Keratinocyte (primary cell): ENCODE measurements at regions not wholly inside any gene's neighbourhood (a gene's known extent, or its start where the extent isn't known, plus 50 kb on each side); places are given as distances from the start of the nearest gene placed in this dataset.

ENCODE experiments used
- DNase-seq: peaks from one replicate; pipeline ENCODE4 v3.0.0-alpha.2; 2011; ENCODE audit warnings: low read depth, missing footprints, low spot score
- FAIRE-seq: peaks from 2 replicates; lab custom pipeline; 2011; peaks lifted over from hg19 to GRCh38; lab: Jason Lieb, UNC
- H2AFZ ChIP-seq: 2 replicates; pipeline ENCODE4 v1.6.0; 2012; ENCODE audit warnings: low read length, control low read depth, inconsistent platforms; ENCODE audit not compliant: control insufficient read depth
- H3K27ac ChIP-seq: 2 replicates; pipeline ENCODE4 v1.5.1; 2011; ENCODE audit warnings: low read length; ENCODE audit not compliant: control insufficient read depth, insufficient read depth
- H3K27me3 ChIP-seq: 3 replicates; pipeline ENCODE4 v1.6.0; 2011; ENCODE audit warnings: low read length; ENCODE audit not compliant: control insufficient read depth, insufficient read depth; ENCODE audit errors: extremely low read depth
- H3K36me3 ChIP-seq, 2 experiments: 2 replicates in 1 of 2; 3 replicates in 1 of 2; pipeline ENCODE4 v1.5.1; 2011; ENCODE audit warnings: low read length in 2 of 2, mild to moderate bottlenecking in 1 of 2; ENCODE audit not compliant: control insufficient read depth in 2 of 2, insufficient read depth in 2 of 2; ENCODE audit errors: extremely low read depth in 1 of 2
- H3K4me1 ChIP-seq: 3 replicates; pipeline ENCODE4 v1.5.1; 2011; ENCODE audit warnings: low read length; ENCODE audit not compliant: control insufficient read depth, insufficient read depth; ENCODE audit errors: extremely low read depth
- H3K4me2 ChIP-seq: 3 replicates; pipeline ENCODE4 v1.6.0; 2011; ENCODE audit warnings: low read depth, low read length; ENCODE audit not compliant: control insufficient read depth, insufficient read depth; ENCODE audit errors: extremely low read depth
- H3K4me3 ChIP-seq, 3 experiments: fragments of 200-600 bp in 1 of 3; sonication (generic) in 1 of 3; 2 replicates in 2 of 3; 3 replicates in 1 of 3; pipeline ENCODE4 v1.5.1; 2011 to 2016; ENCODE audit warnings: low read length in 3 of 3, mild to moderate bottlenecking in 3 of 3, control low read depth in 2 of 3, inconsistent platforms in 1 of 3, low read depth in 1 of 3, mixed read lengths in 1 of 3, mixed run types in 1 of 3, moderate library complexity in 1 of 3; ENCODE audit not compliant: control insufficient read depth in 2 of 3, insufficient read depth in 2 of 3; ENCODE audit errors: extremely low read depth in 1 of 3
- H3K79me2 ChIP-seq: 2 replicates; pipeline ENCODE4 v1.6.0; 2012; ENCODE audit warnings: low read length; ENCODE audit not compliant: control insufficient read depth, insufficient read depth
- H3K9ac ChIP-seq: 3 replicates; pipeline ENCODE4 v1.6.0; 2011; ENCODE audit warnings: low read length; ENCODE audit not compliant: control insufficient read depth, insufficient read depth; ENCODE audit errors: extremely low read depth
- H3K9me1 ChIP-seq: 3 replicates; pipeline ENCODE4 v1.6.0; 2011; ENCODE audit warnings: low read length; ENCODE audit not compliant: control insufficient read depth, insufficient read depth; ENCODE audit errors: extremely low read depth
- H3K9me3 ChIP-seq: 2 replicates; pipeline ENCODE4 v1.5.1; 2012; ENCODE audit warnings: low read depth, low read length; ENCODE audit not compliant: control insufficient read depth
- H4K20me1 ChIP-seq: 3 replicates; pipeline ENCODE4 v1.6.0; 2011; ENCODE audit warnings: low read length; ENCODE audit not compliant: control insufficient read depth, insufficient read depth; ENCODE audit errors: extremely low read depth
- CTCF ChIP-seq, 3 experiments: IDR thresholded peaks in 1 of 3; conservative IDR thresholded peaks in 1 of 3; optimal IDR thresholded peaks in 1 of 3; 2 replicates in 2 of 3; 3 replicates in 1 of 3; pipeline versions ENCODE3 to v1.5.1; 2011; ENCODE audit warnings: low read length in 3 of 3, mild to moderate bottlenecking in 3 of 3, moderate library complexity in 2 of 3, control low read depth in 1 of 3, inconsistent platforms in 1 of 3; ENCODE audit not compliant: insufficient read depth in 2 of 3; ENCODE audit errors: extremely low read depth in 1 of 3
- EZH2 ChIP-seq: IDR thresholded peaks from one replicate; pipeline ENCODE4 v1.6.1; 2012; ENCODE audit warnings: inconsistent platforms, mild to moderate bottlenecking, low read length, moderate library complexity
- dilution Hi-C: fragments of 300-500 bp; cut with MboI; formaldehyde crosslinking; loops from one replicate; pipeline ENCODE4 v1.7.0; 2020; ENCODE audit warnings: low sequenced_read_pairs; ENCODE audit not compliant: extremely low pct_ligation_motif_present

- Histone ChIP-seq H3K9ac (no peak overlapping the region), H3K36me3 (no peaks in the 10 kb centered on the region), H4K20me1 (no peaks in the 10 kb centered on the region), H3K9me1 (no peaks in the 10 kb centered on the region), H2AFZ (no peak overlapping the region), H3K4me1 (no peaks in the 10 kb centered on the region), H3K27me3 (no peaks in the 10 kb centered on the region), H3K27ac (no peak overlapping the region), H3K4me2 (no peak overlapping the region), H3K4me3 (no peak overlapping the region), H3K9me3 (no peaks in the 10 kb centered on the region), H3K79me2 (no peaks in the 10 kb centered on the region)
- no peak for TF ChIP-seq CTCF (optimal IDR thresholded peaks at IDR 0.05 in 1 of 3, IDR thresholded peaks at IDR 0.05 in 1 of 3, conservative IDR thresholded peaks at IDR 0.05 in 1 of 3; ENCODE audit: extremely low read depth in 1 of 3, insufficient read depth in 2 of 3, low read length in 3 of 3)
- TF ChIP-seq EZH2, result no peak
- dilution Hi-C loops, result no loop called here
- DNase-seq, result no peak
- no peak for FAIRE-seq
These were observed 390.0 kb upstream of the CADM1 start for GRCh38 chr11:115894176-115894575.

GRCh38 chr11:115893461-115894099 lies 389.4 kb upstream of the CADM1 start:
- Histone ChIP-seq H3K9me3 (no peaks in the 10 kb centered on the region), H2AFZ (no peak overlapping the region), H3K27ac (no peak overlapping the region), H3K9ac (no peak overlapping the region), H4K20me1 (no peaks in the 10 kb centered on the region), H3K9me1 (no peaks in the 10 kb centered on the region), H3K4me2 (no peak overlapping the region), H3K36me3 (no peaks in the 10 kb centered on the region), H3K27me3 (no peaks in the 10 kb centered on the region), H3K4me1 (no peaks in the 10 kb centered on the region), H3K79me2 (no peaks in the 10 kb centered on the region), H3K4me3 (no peak overlapping the region)
- DNase-seq (no peak), FAIRE-seq (no peak)
- dilution Hi-C loops, result no loop called here
- TF ChIP-seq EZH2 (no peak), CTCF (optimal IDR thresholded peaks at IDR 0.05 in 1 of 3, IDR thresholded peaks at IDR 0.05 in 1 of 3, conservative IDR thresholded peaks at IDR 0.05 in 1 of 3; ENCODE audit: extremely low read depth in 1 of 3, insufficient read depth in 2 of 3, low read length in 3 of 3) (no peak)
